MCF 10A (cell line): ENCODE measurements at regions not wholly inside any gene's neighbourhood (a gene's known extent, or its start where the extent isn't known, plus 50 kb on each side); places are given as distances from the start of the nearest gene placed in this dataset.
A peak's percentile ranks its signal among the peaks of the same experiment; 100 is the strongest.

ENCODE experiments used
- BruUV-seq: library from RNA; stranded (reverse); fragments of 400-500 nt; replicated peaks from 2 replicates; lab custom pipeline; 2021; lab: Mats Ljungman, UMichigan
- CTCF ChIA-PET: fragments of 300-600 bp; sonication (Branson Sonifier 250); formaldehyde crosslinking; extraction: SDS; loops from one replicate; lab custom pipeline; 2021; ENCODE audit warnings: antibody characterized with exemption, inconsistent platforms; lab: Yijun Ruan, JAX
- POLR2A ChIA-PET: fragments of 300-600, 350-650 bp; sonication (Branson Sonifier 250); formaldehyde crosslinking; extraction: SDS; loops from one replicate; lab custom pipeline; 2020; ENCODE audit warnings: antibody characterized with exemption, inconsistent platforms; lab: Yijun Ruan, JAX
- DNase-seq: peaks from one replicate; pipeline ENCODE4 v3.0.0-alpha.2; 2018; ENCODE audit not compliant: unreplicated experiment
- H3K27ac Mint-ChIP-seq: one replicate; pipeline ENCODE4 v1.8.0; 2022; ENCODE audit warnings: mild to moderate bottlenecking, low read depth, mixed read lengths; ENCODE audit not compliant: unreplicated experiment
- H3K27me3 Mint-ChIP-seq: one replicate; pipeline ENCODE4 v1.8.0; 2022; ENCODE audit warnings: mixed read lengths; ENCODE audit not compliant: insufficient read depth, unreplicated experiment
- H3K36me3 Mint-ChIP-seq: one replicate; pipeline ENCODE4 v1.8.0; 2022; ENCODE audit warnings: mild to moderate bottlenecking, moderate library complexity, mixed read lengths; ENCODE audit not compliant: insufficient read depth, unreplicated experiment
- H3K4me1 Mint-ChIP-seq: one replicate; pipeline ENCODE4 v1.8.0; 2022; ENCODE audit warnings: mixed read lengths; ENCODE audit not compliant: insufficient read depth, unreplicated experiment
- H3K4me3 Mint-ChIP-seq: one replicate; pipeline ENCODE4 v1.8.0; 2022; ENCODE audit warnings: mild to moderate bottlenecking, moderate library complexity, mixed read lengths; ENCODE audit not compliant: unreplicated experiment
- H3K9me3 Mint-ChIP-seq: one replicate; pipeline ENCODE4 v1.8.0; 2022; ENCODE audit warnings: mixed read lengths; ENCODE audit not compliant: unreplicated experiment
- CTCF ChIP-seq: fragments of 200-600 bp; IDR thresholded peaks from one replicate; pipeline ENCODE4 v1.8.0; 2022; ENCODE audit warnings: antibody characterized with exemption, mild to moderate bottlenecking; ENCODE audit not compliant: unreplicated experiment
- intact Hi-C: fragments of 100-400 bp; cut with micrococcal nuclease; formaldehyde crosslinking; loops from 2 replicates; pipeline ENCODE4 v1.14.1; 2022

GRCh38 chr15:89396723-89397652 lies 62.4 kb upstream of the POLG start:
- Mint-ChIP-seq H3K9me3 (no peaks in the 10 kb centered on the region), H3K27ac (no peak overlapping the region), H3K4me3 (no peak overlapping the region), H3K27me3 (peaks cover 8% of the 10 kb centered on the region), H3K36me3 (no peaks in the 10 kb centered on the region), H3K4me1 (peaks cover 25% of the 10 kb centered on the region)
- POLR2A ChIA-PET, result interaction anchor here (0.6 kb wide), 1 partner anchor 28 kb away, joined by 3 read pairs; no protein-coding TSS in a partner anchor
- TF ChIP-seq CTCF, result no peak
- CTCF ChIA-PET, result interaction anchor here (1.2 to 3.1 kb wide), 2 partner anchors 38 to 45 kb away, joined by 3 to 17 read pairs; no protein-coding TSS in a partner anchor
- DNase-seq, result no peak
- no TSS peak for BruUV-seq
- intact Hi-C loops, result no loop called here

GRCh38 chr15:89395996-89396395 lies 61.4 kb upstream of the POLG start:
- intact Hi-C loops, result no loop called here
- Mint-ChIP-seq H3K27ac (peak overlapping the region; percentile 59), H3K4me3 (no peak overlapping the region), H3K36me3 (no peaks in the 10 kb centered on the region), H3K9me3 (no peaks in the 10 kb centered on the region), H3K4me1 (peaks cover 20% of the 10 kb centered on the region), H3K27me3 (peaks cover 18% of the 10 kb centered on the region)
- no peak for TF ChIP-seq CTCF
- peak; percentile 84 for DNase-seq
- ChIA-PET POLR2A (interaction anchor here (1.6 kb wide), 1 partner anchor 22 kb away, joined by 4 read pairs; no protein-coding TSS in a partner anchor), CTCF (interaction anchor here (1.1 to 10.6 kb wide), 3 partner anchors 13 to 46 kb away, joined by 3 to 90 read pairs (median 3); no protein-coding TSS in a partner anchor)
- BruUV-seq, result no TSS peak

- BruUV-seq, result no TSS peak
- no peak overlapping the region for H3K4me3 Mint-ChIP-seq
- no peak for TF ChIP-seq CTCF
- peaks cover 20% of the 10 kb centered on the region for H3K4me1 Mint-ChIP-seq
- POLR2A ChIA-PET, result interaction anchor here (0.7 to 1.6 kb wide), 2 partner anchors 10 to 23 kb away, joined by 3 to 4 read pairs; no protein-coding TSS in a partner anchor
- H3K36me3 Mint-ChIP-seq, result no peaks in the 10 kb centered on the region
- no peaks in the 10 kb centered on the region for H3K9me3 Mint-ChIP-seq
- CTCF ChIA-PET, result interaction anchor here (1.1 to 10.6 kb wide), 3 partner anchors 13 to 36 kb away, joined by 3 to 90 read pairs (median 14); no protein-coding TSS in a partner anchor
- DNase-seq, result peak; percentile 54
- H3K27me3 Mint-ChIP-seq, result peaks cover 19% of the 10 kb centered on the region
- intact Hi-C loops, result no loop called here
- H3K27ac Mint-ChIP-seq, result peak overlapping the region; percentile 59
Measured at GRCh38 chr15:89395461-89395871, 60.8 kb upstream of the POLG start.

- intact Hi-C loops, result no loop called here
- no peaks in the 10 kb centered on the region for H3K36me3 Mint-ChIP-seq
- BruUV-seq, result no TSS peak
- H3K4me1 Mint-ChIP-seq, result peaks cover 20% of the 10 kb centered on the region
- TF ChIP-seq CTCF, result no peak
- H3K9me3 Mint-ChIP-seq, result no peaks in the 10 kb centered on the region
- H3K27ac Mint-ChIP-seq, result peak overlapping the region; percentile 59
- ChIA-PET CTCF (interaction anchor here (0.6 to 10.6 kb wide), 4 partner anchors 21 to 338 kb away, joined by 3 to 90 read pairs (median 8); no protein-coding TSS in a partner anchor), POLR2A (interaction anchor here (0.7 to 1.6 kb wide), 2 partner anchors 10 to 23 kb away, joined by 3 to 4 read pairs; no protein-coding TSS in a partner anchor)
- H3K4me3 Mint-ChIP-seq, result no peak overlapping the region
- no peak for DNase-seq
- H3K27me3 Mint-ChIP-seq, result peaks cover 22% of the 10 kb centered on the region
Measured at GRCh38 chr15:89395031-89395430, 60.4 kb upstream of the POLG start.
